ENCODE measurements at regions not wholly inside any gene's neighbourhood (a gene's known extent, or its start where the extent isn't known, plus 50 kb on each side); places are given as distances from the start of the nearest gene placed in this dataset.
"Not testable (repeated sequence)": the region's sequence is repeated elsewhere in the genome, so short reads cannot be mapped to it uniquely, and the experiment has no call there.

DNA sequence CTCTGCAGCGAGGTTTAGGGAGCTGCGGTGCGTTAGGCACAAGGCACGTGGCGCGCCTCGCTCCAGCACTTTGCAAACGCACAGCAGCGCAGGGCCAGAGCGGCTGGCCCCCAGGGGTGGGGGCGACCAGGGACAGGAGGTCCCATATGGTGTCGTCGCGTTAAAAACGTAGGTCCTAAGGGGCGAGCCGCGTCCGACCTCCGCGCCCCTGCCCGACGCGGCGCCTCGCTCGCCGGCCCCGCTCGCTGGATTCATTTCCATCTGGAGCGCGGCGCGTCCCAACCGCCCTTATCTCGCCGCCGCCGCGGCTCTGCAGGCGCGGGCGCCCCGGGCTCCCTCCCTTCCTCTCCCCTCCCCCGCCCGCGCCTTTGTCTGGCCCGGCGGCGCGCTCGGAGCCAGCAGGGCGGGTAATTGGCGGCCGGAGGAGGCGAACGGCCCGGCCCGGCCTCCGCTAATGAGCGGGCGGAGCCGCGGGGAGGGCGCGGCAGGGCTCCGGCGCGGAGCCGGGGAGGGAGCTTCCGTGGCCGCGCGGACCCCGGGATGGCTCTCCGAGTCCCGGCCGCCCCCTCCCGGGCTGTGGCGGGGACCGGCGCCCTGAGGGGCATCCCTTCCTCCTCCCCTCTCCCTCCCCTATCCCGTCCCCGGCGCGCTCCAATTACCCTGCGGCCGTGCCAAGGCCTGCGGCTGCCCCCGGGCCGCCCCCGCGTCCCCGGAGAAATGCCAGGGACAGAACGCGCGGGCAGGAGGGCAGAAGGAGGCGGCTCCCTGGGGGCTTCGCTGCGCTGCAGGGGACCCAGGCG lies 409.0 kb downstream of the BCOR start:
- DNase-seq = peak; percentile 5

DNA sequence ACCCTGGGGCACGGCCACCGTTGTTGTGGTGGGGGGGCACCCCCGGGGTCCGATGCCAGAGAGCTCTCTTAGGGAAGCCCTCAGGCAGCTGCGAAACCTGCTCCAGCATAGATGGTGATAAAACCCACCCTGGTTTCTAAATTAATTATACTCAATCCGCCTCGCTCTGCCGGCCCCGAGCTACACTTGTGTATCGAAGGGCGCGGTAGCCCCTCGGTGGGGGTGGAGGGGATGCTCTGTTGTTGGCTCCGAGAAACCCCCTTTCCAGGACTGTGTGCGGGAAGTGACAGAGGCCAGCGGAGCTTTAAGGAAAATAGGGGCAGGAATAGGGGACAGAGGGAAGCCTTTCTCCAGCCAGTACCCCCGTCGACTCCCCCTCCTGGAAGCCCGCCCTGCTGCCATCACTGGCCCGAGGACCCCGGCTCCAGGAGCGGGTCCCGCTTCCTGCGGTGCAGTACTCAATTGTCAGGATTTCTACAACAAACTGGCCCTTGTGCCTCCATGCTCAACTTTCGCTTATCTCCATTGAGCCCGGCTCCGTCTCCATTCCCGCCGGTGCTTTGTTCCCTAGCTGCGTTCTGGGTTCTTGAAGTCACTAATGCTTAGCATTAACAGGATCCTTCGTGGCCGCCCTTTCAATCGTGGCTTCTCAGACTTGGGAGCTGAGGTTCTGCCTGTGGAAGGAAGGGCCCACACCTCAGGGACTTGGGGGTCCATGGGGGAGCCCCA lies 408.2 kb downstream of the BCOR start:
- DNase-seq = no peak

DNA sequence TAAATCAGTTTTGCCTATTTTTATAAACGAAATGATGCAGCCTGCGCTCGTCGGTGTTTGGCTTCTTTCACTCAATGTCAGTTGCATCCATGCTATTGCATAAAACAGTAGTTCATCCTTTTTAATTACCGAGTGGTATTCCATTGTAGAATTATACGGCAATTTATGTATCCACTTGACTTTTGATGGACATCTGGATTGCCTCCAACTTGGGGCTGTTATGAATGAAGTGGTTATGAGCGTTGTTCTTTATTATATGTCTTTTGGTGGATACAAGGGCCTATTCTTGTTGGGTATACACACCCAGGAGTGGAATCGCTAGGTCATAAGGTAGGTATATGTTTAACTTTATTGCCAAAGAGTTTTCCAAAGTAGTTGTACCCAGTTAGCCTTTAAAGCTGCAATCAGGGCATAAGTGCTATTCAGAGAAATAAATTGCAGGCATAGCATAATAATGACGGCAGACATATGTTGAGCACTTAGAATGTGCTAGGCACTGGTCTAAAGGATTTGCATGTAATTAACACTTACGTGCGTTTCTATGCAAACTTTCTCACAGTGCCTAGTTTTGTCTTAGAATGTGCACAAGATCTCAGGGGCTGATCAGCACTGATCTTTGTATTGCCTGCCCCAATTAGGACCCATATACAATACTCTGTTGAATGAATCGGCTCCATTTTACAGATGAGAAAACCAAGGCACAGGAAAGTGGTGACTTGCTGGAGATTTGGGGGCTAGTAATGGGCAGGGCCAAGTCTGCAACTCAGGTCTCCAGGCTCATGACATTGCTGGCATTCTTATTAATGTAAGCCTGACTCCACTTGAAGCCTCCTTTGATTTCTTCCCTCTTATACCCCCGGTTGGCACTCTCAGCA lies 407.0 kb downstream of the BCOR start:
- no peak for DNase-seq

DNA sequence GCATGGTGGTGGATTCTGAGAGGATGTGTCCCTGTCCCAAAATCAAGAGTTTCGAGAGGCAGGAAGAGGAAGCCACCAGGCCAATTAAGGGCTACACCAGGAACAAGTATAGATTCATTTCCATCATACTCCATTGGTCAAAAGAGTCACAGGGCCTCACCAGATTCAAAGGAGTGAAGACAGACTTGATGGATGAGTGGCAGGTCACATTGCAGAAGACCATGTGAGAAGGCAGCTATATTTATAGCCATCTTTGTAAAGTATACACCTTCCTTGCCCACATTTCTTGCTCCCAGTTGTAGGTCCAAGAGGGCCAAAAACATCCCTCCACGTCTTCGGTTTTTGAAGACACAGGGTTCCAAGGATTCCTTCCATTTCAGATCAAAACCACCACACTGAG lies 406.0 kb downstream of the BCOR start:
- DNase-seq = no peak

DNA sequence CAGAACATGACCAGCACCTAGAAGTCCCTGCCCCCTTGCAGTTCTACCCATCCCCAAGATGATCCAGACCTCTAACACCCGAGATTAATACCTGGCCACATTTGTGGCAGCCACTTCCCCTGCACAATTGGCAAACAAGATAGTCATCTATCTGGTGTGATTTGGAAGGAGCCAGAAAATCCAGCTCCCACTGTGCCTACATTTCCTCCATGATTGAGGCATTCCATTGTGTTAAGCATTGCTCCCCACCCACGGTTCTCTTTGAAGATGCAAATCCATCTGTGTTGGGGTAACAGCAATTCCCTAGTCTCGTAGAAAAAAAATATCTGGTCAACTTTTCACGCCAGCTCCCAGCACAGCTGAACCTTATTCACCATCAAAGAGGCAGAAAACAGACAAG lies 405.0 kb downstream of the BCOR start:
- DNase-seq = no peak

DNA sequence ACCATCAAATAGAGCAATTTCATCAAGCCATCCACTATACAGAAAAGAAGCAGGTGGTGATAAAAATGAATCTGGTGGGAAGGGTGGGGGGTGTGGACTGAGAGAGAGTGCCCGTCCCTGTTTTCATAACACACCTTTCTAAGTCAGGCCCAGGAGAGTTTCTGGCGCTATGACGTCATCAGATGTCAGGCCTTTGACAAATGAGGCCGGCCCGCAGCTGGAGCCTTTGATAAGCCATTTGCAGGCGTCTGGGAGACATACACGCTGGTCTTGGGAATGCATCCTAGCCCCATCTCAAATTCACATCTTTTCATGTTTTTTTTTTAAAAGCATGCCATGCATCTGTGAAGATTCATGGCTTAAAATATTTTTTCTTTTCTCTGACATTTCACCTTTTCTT lies 404.5 kb downstream of the BCOR start:
- DNase-seq = no peak

DNA sequence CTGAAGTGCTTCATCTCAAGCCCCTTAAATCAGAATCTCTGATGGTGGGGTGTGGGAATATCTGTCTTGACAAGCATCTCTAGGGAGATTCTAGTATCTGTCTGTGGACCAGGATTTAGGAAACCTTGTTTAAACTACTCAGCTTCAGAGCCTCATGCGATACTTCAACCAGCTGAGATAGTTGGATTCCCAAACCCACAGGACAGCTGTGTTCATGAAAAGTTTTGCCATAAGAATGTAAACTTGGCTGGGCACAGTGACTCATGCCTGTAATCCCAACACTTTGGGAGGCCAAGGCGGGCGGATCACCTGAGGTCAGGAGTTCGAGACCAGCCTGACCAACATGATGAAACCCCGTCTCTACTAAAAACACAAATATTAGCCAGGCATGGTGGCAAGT lies 395.1 kb downstream of the BCOR start:
- DNase-seq = not testable (repeated sequence)

DNA sequence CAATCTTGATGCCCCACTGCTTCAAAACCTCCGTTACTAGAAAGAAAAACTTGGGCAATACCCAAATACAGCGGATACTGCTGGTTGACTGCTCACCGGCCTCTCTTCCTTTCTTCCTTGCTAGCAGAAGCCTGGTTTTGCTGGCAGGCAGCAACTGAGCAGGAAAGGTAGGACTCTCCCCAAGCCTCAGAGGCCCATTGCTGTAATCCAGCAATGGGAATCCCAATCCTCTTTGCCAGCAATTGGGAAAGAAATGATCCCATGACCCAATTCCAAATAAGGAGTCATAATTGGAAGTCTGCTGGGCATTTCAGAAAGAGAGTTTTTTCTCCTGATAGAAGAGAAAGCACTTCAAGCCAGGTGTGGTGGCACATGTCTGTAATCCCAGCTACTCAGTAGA lies 394.5 kb downstream of the BCOR start:
- DNase-seq = no peak

DNA sequence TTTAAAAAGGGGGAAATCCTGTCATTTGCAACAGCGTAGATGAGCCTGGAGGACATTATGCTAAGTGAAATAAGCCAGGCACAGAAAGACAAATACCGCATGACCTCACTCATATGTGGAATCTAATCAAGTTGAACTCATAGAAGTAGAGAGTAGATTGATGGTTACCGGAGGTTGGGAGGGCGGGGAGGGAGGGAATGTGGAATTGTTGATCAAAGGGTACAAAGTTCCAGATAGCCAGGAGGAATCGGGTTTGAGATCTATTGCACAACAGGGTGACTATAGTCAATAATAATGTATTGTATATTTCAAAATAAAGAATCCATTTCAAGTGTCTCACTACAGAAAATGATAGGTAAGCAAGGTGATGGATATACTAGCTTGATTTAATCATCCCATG lies 393.2 kb downstream of the BCOR start:
- no peak for DNase-seq

DNA sequence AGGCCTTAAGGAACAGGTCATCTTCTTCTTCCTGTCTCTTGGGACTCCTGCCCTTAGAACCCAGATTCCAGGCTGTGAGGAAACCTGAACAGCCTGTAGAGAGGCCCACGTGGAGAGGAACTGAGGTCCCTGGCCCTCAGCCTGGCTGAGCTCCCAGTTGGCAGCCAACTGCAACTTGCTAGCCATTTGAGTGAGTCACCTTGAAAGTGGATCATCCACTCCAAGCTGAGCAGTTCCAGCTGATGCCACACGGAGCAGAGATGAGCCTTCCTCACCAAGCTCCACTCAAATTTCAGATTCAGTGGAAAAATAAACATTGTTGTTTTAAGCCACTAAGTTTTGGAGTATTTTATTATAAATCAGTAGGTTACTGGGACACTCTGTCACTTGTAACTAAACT lies 392.5 kb downstream of the BCOR start:
- peak; percentile 50 for DNase-seq

DNA sequence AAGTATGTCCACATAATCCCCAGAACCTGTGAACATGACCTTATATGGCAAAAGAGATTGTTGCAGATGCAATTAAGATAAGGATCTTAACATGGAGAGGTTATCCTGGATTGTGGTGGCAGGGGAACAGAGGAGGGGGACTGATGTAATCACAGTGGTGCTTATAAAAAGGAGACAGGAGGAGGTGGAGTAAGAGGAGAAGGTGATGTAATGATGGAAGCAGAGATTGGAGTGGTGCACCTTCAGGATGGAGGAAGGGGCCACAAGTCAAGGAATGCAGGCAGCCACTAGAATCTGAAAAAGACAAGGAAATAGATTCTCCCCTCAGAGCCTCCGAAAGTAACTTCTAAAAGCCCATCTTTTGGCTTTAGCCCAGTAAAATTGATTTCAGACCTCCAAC lies 388.4 kb downstream of the BCOR start:
- DNase-seq = no peak

DNA sequence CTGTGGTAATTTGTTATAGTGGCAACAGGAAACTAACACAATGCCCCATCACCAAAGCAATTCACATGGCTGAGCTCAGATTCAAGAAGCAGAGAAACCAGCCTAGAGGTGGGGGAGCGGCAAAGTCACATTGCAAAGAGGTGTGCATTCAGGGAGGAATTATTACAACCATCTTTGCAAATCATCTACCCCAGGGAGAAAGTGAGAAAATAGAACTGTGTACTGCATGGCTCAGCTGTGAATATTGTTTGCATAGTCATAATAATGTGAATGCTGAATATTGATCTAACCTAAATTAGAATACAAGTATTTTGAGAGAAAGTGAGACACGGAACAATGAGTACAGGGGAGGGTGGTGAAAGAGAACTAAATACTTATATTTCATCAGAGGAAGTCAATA lies 387.9 kb downstream of the BCOR start:
- DNase-seq = no peak

DNA sequence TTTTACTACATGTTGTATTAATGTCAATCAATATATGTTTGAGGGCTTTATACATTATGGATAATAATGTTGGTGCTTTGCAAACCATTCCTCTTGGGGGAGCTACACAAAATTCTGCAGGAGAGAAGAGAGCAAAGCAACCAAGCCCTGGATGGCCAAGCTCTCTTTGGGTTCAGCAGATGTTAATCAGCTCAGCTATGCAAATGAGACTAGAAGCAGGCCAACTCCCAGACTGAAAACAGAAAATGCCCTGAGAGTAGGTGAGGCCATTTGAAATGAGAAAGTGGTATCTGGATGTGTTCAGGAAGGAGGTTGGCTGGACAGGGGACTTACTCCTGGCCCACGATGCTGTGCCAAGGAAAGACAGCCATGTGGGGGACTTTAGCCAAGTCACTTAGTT lies 387.0 kb downstream of the BCOR start:
- DNase-seq = no peak

DNA sequence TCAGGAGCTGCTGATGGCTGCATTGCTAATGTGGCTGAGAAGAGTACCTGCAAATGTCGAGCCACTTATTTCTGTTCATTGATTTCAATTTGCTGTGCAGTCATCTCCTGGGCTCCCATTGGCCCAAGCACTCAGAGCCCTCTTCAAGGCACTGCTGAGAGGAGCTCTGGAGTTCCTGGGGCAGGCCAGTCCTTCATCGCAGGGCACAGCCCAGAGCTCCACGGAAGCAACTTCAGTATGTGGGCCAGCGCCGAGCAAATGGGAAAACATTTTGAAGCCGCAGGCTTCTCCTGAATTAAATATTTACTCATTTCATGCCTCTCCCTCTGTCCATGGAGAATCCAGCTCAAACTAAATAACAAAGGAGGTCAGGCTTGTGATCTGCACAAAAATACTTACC lies 383.3 kb downstream of the BCOR start:
- DNase-seq = no peak

DNA sequence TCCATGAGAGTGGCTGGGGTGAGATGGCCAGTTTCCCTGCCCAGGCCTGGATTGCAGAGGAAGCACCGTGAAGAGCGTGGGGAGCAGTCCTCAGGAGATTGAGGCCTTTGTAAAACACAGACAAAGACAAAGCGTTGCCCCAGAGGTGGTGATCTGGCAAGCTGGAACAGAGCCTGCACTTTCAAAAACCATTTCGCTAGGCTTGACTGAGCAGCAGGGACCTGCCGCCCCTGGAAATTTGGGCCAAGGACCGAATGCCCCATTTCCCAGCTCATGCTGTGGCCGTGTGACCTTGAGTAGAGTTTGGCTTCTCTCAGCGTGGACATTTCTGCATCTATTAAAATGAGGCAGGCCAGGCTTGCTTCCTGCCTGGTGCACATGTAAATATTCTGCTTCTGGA lies 381.4 kb downstream of the BCOR start:
- no peak for DNase-seq

DNA sequence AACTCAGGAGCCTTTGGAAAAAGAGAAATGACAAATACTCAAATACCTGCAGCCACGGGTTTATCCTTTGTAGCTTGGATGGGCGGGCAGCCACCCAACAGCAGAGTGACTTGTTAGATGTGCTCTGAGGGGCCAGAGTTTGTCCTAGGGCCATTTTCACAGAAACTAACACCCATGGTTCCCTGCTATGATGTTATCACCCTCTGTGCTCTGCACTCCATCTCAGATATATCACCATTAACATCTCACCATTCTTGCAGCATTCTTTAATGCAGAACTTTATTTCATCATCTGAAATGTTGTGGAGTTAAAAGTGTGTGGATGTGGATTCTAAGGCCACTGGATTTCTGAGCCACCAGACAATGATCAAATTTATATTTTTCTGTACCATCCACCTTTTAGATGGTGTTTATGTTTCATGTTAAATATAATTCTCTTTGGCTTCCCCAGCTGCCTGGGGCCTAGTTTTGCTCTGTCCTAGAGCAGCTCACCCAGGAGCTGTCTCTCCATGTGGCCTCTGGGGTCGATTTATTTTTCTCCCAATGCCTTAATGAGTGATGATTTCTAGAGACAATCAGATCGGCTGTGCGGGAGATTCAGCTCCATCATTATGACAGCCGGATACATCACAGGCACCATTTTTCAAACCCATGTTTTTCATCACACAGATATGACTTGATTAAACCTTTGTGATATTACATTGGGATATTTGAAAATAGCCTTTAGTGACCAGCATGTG lies 380.8 kb downstream of the BCOR start:
- no peak for DNase-seq

DNA sequence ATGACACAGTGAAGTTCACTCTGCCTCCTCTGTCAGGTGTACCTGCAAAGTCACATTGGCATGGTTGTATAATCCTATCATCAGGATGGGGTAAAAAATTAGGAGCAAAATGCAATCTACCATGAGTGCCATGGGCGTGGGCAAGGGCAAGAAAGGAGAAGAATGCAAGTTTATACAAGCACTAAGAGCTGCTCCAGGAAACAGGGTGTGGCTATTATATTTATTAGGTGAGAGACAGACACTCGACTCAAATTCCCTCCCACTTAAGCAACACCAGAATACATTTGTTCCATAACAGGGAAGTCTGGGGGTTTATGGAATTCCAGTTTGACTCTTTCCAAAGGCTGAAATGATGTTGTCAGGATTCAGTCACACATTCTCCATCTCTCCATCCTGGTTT lies 378.8 kb downstream of the BCOR start:
- DNase-seq = no peak

DNA sequence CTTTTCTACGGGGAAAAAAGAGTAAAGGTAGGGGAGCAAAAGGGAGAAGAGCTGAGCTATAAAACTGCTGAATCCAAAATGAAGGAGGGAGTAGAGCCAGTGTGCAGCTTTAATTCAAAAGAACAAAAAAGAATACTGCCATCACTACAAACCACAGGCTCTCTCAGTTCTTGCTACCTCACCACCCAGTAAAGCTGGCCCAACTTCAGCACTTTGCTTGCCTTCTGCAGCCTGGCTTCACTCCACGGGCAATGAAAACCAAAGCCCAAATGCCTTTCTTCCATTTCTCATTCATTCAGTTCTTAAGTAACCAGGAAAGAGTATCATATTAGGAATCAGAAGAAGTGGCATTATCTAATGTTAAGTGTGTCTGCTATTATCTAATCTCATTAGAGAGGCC lies 376.8 kb downstream of the BCOR start:
- DNase-seq = no peak

DNA sequence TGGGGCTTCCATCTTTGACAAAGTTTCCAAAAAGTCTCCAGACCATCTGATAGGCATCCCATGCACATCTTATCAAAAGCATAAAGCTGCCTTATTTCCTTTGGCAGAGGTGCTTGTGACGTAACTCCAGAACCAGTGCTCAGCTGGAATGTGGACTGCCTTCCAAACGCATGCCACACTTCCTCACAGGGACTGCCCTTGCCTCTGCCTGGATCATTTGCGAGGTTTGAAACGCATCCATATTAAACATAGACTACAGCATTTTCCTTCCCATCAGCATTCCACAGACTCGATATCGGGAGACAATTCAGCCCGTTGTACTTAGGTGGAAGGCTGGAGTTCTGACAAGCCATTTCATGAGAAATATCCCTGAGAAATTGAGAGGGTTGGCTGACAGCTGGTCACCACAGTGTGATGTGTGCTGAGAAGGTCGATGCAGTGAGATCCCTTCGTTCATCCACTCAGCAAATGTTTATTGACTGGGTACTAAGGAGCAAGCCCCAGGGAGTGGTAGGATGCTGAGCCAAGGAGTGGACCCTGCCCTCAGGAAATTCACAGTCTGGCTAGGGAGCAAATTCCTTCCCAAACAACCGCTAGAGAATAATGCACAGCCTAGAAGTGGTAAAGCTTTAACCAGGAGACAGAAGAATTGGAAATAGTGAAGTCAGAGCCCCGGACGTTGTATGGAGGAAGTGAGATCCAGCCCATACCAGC lies 376.0 kb downstream of the BCOR start:
- no peak for DNase-seq

DNA sequence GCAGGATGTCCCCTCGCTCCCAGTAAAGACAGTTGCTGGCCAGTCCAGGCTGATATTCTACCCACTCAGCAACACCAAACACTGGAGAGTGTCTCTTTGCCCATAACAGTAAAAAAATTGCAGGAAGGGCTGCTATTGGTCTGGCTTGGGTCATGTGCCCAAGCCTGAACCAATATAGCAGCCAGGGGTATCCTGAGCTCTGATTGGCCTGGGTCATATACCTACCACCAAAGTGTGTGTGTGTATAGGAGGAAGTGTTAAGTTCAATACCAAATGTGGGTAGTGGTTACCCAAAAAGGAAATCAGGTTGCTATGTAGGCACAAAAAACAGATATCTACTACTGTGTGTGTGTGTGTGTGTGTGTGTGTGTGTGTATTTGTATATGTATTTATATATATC lies 373.2 kb downstream of the BCOR start:
- no peak for DNase-seq

DNA sequence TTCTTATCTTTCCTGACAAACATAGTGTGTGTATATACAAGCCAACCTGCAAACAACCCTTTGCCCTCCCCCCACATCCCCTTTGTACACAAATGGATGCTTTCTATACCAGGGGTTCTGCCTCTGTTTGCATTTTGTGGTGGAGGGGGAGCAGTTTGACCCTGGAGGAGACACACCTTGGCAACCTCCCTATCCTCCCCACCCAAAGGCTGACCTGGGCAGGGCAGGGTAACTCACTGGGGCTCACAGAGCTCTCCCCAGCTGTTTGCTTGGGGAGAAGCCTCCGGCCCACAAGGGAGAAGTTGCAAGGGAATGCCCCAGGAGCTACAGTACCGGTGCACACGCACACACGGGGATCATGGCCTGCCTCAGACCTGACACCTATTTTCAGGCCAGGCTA lies 372.6 kb downstream of the BCOR start:
- no peak for DNase-seq

DNA sequence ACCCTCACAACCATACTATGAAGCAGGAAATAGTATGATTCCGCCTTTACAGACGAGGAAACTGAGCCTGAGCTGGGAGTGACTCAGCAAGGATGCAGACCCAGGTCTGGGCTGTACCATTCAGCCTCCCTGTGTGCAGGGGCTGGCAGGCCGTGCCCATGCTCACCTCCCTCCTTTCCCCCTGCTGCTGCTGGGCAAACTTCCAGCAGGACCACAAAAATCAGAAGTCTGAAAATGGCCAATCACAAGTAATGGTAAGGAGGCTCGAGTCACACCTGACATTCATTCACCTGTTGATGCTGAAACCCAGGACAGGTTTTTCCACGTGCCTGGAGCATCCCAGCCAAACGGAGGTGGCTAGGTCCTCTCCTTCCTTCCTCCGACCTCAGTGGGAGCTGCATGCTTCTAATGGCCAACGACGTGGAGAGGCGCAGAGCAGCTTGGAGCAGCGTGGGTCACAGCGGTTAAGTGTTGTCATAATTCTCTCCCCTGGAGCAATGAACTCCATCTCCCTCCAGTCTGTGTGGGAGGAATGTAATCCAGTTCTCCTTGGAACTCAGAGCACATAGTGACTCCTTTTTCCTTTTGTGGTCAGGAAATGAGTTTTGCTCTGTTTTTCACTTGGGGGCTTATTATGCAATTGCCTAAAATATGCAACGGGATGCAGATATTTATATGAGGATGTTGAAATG lies 371.7 kb downstream of the BCOR start:
- DNase-seq = no peak

All from DMS79 (cell line).